HG03045 (cell line): ENCODE measurements at regions not wholly inside any gene's neighbourhood (a gene's known extent, or its start where the extent isn't known, plus 50 kb on each side); places are given as distances from the start of the nearest gene placed in this dataset.

ENCODE experiments used
- ATAC-seq: cut with Tn5 transposase; IDR thresholded peaks from one replicate; pipeline ENCODE4 v1.9.1; 2021; ENCODE audit warnings: mild to moderate bottlenecking, moderate library complexity; ENCODE audit not compliant: unreplicated experiment

- no peak for ATAC-seq
Observed at GRCh38 chr9:121550041-121550440, 50.4 kb upstream of the GGTA1 start.

- ATAC-seq, result peak; percentile 49
Observed at GRCh38 chr9:121550569-121551512, 51.2 kb upstream of the GGTA1 start.

- no peak for ATAC-seq
Observed at GRCh38 chr9:121551985-121552753, 52.5 kb upstream of the GGTA1 start.

DNA sequence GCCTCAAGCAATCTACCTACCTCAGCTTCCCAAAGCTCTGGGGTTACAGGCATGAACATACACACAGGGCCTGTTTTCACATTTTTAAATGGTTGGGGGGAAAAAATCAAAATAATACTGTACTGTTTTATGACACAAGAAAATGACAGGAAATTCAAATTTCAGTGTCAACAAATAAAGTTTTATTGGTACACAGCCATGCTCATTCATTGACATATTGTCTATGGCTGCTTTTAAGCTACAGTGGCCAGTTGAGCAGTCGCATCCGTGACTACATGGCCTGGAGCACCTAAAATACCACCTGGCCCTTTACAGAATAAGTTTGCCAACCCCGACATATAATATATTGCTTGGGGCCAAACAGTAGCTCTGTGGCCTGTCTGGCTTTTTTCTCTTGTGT lies 56.4 kb upstream of the GGTA1 start:
- ATAC-seq, result no peak

- no peak for ATAC-seq
Observed at GRCh38 chr9:121556580-121556979, 56.9 kb upstream of the GGTA1 start.

GRCh38 chr9:121557581-121558447 lies 58.2 kb upstream of the GGTA1 start:
- ATAC-seq, result no peak

DNA sequence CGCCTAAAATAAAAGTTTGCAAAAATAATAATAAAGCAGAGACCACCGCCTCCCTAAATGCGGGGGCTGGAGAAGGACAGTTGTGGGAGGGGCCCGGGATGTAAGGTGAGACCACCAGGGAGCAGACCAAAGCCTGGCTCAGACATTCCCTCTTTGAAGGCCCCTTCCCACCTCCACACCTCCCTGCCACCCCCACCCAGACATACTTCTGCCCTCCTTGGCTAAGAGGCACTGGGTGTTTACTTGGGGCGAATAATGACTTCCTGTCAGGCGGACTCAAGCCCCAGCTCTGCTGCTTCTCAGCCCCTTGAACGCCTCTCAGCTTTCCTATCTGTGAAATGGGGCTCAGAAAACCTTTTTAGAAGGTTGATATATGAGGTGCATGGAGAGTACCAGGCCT lies 58.8 kb upstream of the GGTA1 start:
- no peak for ATAC-seq

GRCh38 chr9:121559183-121559582 lies 59.5 kb upstream of the GGTA1 start:
- no peak for ATAC-seq

DNA sequence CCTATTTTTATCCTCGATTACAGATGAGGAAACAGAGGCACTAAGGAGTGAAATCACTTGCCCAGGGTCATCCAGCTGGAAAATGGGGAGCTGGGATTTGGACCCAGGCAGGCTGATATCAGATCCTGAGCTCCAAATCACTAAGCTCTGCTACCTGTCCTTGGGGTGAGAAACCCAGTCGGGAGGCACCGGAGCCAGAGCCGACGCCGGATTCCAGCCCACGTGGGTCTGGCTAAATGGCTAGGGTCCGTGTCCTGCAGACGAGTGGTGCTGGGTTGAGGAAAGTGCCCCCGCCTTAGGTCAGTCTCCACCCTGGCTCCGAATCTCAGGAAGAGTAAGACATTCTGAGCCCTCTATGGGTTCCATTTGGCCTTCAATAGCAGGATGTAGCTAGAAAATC lies 61.3 kb upstream of the GGTA1 start:
- ATAC-seq, result no peak

DNA sequence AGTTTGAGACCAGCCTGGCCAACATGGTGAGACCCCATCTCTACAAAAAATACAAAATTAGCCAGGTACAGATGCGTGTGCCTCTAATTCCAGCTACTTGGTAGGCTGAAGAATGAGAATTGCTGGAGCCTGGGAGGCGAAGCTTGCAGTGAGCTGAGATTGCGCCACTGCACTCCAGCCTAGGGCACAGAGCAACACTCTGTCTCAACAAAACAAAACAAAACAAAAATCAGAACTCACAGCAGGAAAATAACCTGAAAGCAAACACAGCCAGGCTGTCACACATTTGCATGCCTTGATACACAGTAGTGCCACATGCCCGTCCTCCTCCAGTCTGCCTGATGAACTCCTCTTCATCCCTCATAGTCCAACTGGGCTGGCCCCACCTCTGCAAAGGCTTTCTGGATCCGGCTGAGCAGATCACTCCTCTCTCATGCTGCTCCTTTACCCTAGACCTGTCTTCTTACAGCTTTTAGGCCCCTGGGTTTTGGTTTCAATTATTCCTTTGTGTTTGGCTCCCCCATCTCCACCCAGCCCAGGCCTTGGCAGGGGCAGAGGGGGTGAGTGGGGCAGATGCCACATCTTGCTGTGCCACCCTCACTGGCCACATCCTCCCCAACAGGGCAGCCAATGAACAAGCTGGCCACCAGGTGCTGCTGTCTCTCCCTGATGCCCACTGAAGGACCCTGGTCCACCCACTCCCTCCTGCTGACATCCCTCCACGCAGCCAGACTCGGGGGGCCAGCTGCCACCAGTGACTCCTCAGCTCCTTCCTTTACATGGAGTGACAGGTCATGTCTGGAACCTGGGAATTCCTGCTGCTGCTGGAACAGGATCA lies 62.0 kb upstream of the GGTA1 start:
- no peak for ATAC-seq

DNA sequence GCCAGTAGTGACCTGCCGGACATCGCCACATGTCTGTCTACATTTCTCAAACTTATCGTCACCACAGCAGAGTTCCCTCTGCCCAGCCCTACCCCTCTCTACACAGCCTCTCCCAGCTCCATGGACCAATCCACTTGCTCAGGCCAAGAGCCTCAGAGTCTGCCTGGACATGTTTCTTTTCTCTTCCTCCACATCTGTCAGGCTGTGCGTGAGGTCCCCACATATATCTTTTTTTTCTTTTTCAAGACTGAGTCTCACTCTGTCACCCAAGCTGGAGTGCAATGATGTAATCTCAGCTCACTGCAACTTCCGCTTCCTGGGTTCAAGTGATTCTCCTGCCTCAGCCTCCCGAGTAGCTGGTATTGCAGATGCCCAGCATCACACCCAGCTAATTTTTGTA lies 62.7 kb upstream of the GGTA1 start:
- ATAC-seq, result no peak

- no peak for ATAC-seq
Observed at GRCh38 chr9:121563425-121563824, 63.8 kb upstream of the GGTA1 start.

DNA sequence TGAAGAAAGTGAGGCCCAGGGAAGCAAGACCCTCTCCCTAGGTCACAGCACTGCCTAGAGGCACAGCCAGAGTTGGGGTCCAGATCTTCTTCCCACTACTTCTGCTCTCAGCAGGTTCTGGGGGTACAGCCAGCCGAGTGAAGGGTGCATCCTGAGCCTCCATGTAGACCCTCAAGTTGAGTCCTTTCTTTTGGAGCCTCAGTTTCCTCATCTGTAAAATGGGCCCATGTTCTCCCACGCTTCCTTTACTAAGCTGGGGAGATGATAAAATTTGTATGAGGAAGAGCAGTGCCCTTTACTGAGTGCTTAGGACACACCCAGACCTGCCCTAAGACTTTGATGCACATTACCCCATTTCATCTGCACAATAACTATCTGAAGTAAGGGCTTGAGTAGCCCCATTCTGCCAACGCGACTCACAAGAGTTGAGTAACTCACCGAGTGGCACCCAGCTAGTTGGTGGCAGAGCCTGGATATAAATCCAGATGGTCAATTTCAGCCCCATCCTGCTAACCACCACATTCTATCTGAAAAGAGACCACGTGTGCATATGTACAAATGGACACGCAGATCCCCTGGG lies 64.3 kb upstream of the GGTA1 start:
- no peak for ATAC-seq

GRCh38 chr9:121564504-121565260 lies 65.0 kb upstream of the GGTA1 start:
- ATAC-seq, result no peak

- ATAC-seq, result no peak
Observed at GRCh38 chr9:121566481-121567465, 67.1 kb upstream of the GGTA1 start.

- ATAC-seq, result no peak
Observed at GRCh38 chr9:121567500-121568342, 68.1 kb upstream of the GGTA1 start.
